GM23248 (cell line): ENCODE measurements at regions not wholly inside any gene's neighbourhood (a gene's known extent, or its start where the extent isn't known, plus 50 kb on each side); places are given as distances from the start of the nearest gene placed in this dataset.

Experiments used
- EZH2 ChIP-seq: fragments of 200-600 bp; sonication (generic); IDR thresholded peaks from 2 replicates; pipeline ENCODE4 v1.6.1; 2018; ENCODE audit warnings: antibody characterized with exemption, mild to moderate bottlenecking; ENCODE audit not compliant: insufficient read depth, poor library complexity, severe bottlenecking
- EZH2phosphoT487 ChIP-seq: fragments of 200-600 bp; sonication (generic); IDR thresholded peaks from 2 replicates; pipeline ENCODE4 v1.6.1; 2018; ENCODE audit warnings: antibody characterized with exemption, moderate library complexity, mild to moderate bottlenecking, low read depth; ENCODE audit not compliant: insufficient read depth

- TF ChIP-seq EZH2 (no peak), EZH2phosphoT487 (no peak)
These were observed 76.7 kb upstream of the SLC8A1 start for GRCh38 chr2:40528564-40528963.
